Fibroblast of the aortic adventitia (primary cell): ENCODE measurements at regions not wholly inside any gene's neighbourhood (a gene's known extent, or its start where the extent isn't known, plus 50 kb on each side); places are given as distances from the start of the nearest gene placed in this dataset.

Source experiments
- DNase-seq: peaks from one replicate; pipeline ENCODE4 v3.0.0-alpha.2; 2010; ENCODE audit warnings: low read depth
- H3K4me3 ChIP-seq: 2 replicates; pipeline ENCODE4 v1.5.1; 2011; ENCODE audit warnings: low read depth, mild to moderate bottlenecking, control low read depth, low read length, moderate library complexity
- TF ChIP-seq, protein P1 (sequence below): IDR thresholded peaks from 2 replicates; pipeline ENCODE4 v1.5.1; 2011; ENCODE audit warnings: mild to moderate bottlenecking, low read length, control low read depth, inconsistent platforms; ENCODE audit not compliant: insufficient read depth

DNA sequence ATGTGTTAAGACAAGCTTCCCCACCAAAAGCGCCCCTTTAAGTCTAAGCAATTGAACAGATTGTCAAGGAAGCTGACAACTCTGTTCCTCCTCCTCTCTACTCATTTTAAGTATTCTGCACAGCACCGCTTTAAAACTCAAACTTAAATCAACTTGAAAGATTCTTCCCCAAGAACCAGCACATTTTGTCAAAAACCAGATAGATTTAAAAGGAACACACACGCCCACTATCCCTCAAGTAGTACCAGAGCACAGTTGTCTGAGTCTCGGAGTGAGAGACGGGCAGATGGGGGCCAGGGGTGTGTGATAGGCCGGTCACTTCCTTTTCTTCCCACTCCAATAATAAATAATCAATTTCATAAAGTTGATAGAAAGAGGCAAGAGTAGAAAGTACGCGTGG lies 67.7 kb upstream of the POU3F3 start:
- H3K4me3 ChIP-seq = no peak overlapping the region
- TF ChIP-seq, protein P1, sequence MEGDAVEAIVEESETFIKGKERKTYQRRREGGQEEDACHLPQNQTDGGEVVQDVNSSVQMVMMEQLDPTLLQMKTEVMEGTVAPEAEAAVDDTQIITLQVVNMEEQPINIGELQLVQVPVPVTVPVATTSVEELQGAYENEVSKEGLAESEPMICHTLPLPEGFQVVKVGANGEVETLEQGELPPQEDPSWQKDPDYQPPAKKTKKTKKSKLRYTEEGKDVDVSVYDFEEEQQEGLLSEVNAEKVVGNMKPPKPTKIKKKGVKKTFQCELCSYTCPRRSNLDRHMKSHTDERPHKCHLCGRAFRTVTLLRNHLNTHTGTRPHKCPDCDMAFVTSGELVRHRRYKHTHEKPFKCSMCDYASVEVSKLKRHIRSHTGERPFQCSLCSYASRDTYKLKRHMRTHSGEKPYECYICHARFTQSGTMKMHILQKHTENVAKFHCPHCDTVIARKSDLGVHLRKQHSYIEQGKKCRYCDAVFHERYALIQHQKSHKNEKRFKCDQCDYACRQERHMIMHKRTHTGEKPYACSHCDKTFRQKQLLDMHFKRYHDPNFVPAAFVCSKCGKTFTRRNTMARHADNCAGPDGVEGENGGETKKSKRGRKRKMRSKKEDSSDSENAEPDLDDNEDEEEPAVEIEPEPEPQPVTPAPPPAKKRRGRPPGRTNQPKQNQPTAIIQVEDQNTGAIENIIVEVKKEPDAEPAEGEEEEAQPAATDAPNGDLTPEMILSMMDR = no peak

GRCh38 chr2:104786821-104787220 lies 67.1 kb upstream of the POU3F3 start:
- TF ChIP-seq, protein P1 = no peak
- no peak for DNase-seq
- H3K4me3 ChIP-seq = no peak overlapping the region

More for the DNA sequence above, 67.7 kb upstream of the POU3F3 start:
- DNase-seq = no peak

DNA sequence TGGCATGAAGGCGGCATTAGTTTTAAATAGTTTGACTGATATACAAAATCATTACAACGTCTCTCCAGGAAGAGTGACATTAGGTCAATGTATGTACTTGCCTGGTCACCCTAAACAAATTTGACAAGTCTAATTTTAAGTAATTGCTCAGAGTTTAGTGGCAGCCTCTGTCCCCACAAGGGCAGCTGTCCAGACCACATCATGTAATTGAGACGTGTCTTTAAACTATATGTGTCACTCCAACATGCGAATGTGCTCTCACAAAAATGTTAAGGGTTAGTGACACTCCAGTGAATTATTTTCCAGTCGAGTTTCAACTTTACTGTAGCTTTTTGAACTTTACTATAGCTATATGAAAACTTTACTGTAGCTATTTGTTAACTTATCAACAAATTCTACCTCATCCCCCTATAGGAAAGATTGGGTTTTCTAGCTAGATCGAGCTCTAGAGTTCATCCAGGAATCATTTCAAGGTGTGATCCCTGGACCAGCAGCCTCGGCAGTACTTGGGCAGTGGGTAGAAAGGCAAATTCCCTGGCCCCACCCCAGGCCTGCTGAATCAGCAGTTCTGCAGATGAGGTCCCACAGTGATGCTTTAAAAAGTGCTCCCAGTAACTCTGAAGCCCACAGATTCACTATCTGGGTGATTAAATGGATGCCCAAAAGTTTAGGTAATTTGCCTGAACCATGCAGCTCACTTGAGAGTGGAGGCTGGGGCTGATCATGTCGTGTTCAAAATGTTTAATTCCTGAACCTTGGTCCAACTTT lies 66.4 kb upstream of the POU3F3 start:
- TF ChIP-seq, protein P1 = no peak
- no peak for DNase-seq
- H3K4me3 ChIP-seq = no peak overlapping the region

DNA sequence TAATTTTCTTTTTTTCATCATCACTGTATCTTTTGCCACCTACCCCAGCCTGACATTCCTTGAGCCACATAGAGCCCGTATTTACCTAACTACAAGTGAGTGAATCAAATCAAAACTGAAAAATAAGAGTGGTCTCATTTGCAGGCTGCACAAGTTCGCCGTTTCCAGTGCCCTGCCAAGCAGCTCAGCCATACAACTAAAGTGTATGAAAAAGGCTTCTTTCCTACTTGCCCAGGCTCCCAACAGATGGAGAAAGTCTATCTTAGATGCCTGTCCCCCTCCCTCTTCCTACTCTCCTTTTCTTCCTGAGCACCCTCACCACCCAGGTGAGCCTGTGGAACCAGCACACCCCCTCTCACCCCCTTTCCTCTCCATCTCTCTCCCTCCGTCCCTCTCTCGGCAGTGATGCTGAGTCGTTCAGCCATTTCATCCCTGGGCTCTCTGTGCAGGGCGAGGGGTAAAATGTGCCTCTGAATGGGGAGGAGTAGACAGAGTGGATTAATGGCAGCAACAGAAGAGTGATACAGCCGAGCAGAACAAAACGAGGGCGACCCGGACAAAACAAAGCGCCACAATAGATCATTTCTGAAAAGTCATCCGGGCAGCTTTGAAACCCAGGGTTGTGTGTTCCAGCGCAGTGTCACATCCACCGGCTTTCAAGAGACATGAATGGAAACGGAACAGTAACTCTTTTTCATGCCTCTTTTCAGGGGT lies 65.0 kb upstream of the POU3F3 start:
- no peak overlapping the region for H3K4me3 ChIP-seq
- TF ChIP-seq, protein P1 = no peak
- DNase-seq = no peak

GRCh38 chr2:104790100-104790811 lies 63.7 kb upstream of the POU3F3 start:
- no peak for DNase-seq
- H3K4me3 ChIP-seq = no peak overlapping the region
- TF ChIP-seq, protein P1 = no peak

- no peak for DNase-seq
- no peak overlapping the region for H3K4me3 ChIP-seq
- TF ChIP-seq, protein P1 = no peak
Measured at GRCh38 chr2:104790901-104791495, 62.9 kb upstream of the POU3F3 start.
